ENCODE measurements at regions not wholly inside any gene's neighbourhood (a gene's known extent, or its start where the extent isn't known, plus 50 kb on each side); places are given as distances from the start of the nearest gene placed in this dataset.

- no peak for DNase-seq (ENCODE audit: low read depth in 1 of 2, low spot score in 1 of 2)
- H3K4me3 ChIP-seq (replicated peaks; ENCODE audit: insufficient read depth, low read length): no peak overlapping the region
- no peak overlapping the region for H3K27ac ChIP-seq (replicated peaks)
- no peak for TF ChIP-seq SPI1 (IDR thresholded peaks at IDR 0.05; ENCODE audit: borderline replicate concordance, low read depth)
- TF ChIP-seq REST (IDR thresholded peaks at IDR 0.05; ENCODE audit: insufficient replicate concordance, low read depth): no peak
- TF ChIP-seq GABPA (IDR thresholded peaks at IDR 0.05; ENCODE audit: low read depth): no peak
- no peak for TF ChIP-seq CTCF (IDR thresholded peaks at IDR 0.05; ENCODE audit: insufficient read depth, low read length)
- no peak for TF ChIP-seq POLR2AphosphoS5 (IDR thresholded peaks at IDR 0.05; ENCODE audit: low read depth)
- no peaks in the 10 kb centered on the region for H3K27me3 ChIP-seq (ENCODE audit: insufficient read depth, poor library complexity, severe bottlenecking)
Observed at GRCh38 chr12:124679533-124680371, 112.3 kb upstream of the NCOR2 start.

GRCh38 chr12:124679047-124679446 is 111.6 kb upstream of the NCOR2 start:
- TF ChIP-seq REST (IDR thresholded peaks at IDR 0.05; ENCODE audit: insufficient replicate concordance, low read depth) (no peak), SPI1 (IDR thresholded peaks at IDR 0.05; ENCODE audit: borderline replicate concordance, low read depth) (no peak)
- DNase-seq (ENCODE audit: low read depth in 1 of 2, low spot score in 1 of 2): no peak
- Histone ChIP-seq H3K27ac (replicated peaks) (no peak overlapping the region), H3K4me3 (replicated peaks; ENCODE audit: insufficient read depth, low read length) (no peak overlapping the region), H3K27me3 (ENCODE audit: insufficient read depth, poor library complexity, severe bottlenecking) (no peaks in the 10 kb centered on the region)

- H3K27me3 ChIP-seq (ENCODE audit: insufficient read depth, poor library complexity, severe bottlenecking): no peaks in the 10 kb centered on the region
- no peak overlapping the region for H3K27ac ChIP-seq (replicated peaks)
- TF ChIP-seq REST (IDR thresholded peaks at IDR 0.05; ENCODE audit: insufficient replicate concordance, low read depth) (no peak), POLR2AphosphoS5 (IDR thresholded peaks at IDR 0.05; ENCODE audit: low read depth) (no peak), GABPA (IDR thresholded peaks at IDR 0.05; ENCODE audit: low read depth) (no peak), SPI1 (IDR thresholded peaks at IDR 0.05; ENCODE audit: borderline replicate concordance, low read depth) (no peak), CTCF (IDR thresholded peaks at IDR 0.05; ENCODE audit: insufficient read depth, low read length) (no peak)
- H3K4me3 ChIP-seq (replicated peaks; ENCODE audit: insufficient read depth, low read length): no peak overlapping the region
- no peak for DNase-seq (ENCODE audit: low read depth in 1 of 2, low spot score in 1 of 2)
Observed at GRCh38 chr12:124678421-124678893, 111.0 kb upstream of the NCOR2 start.
